ENCODE measurements at regions not wholly inside any gene's neighbourhood (a gene's known extent, or its start where the extent isn't known, plus 50 kb on each side); places are given as distances from the start of the nearest gene placed in this dataset.

DNA sequence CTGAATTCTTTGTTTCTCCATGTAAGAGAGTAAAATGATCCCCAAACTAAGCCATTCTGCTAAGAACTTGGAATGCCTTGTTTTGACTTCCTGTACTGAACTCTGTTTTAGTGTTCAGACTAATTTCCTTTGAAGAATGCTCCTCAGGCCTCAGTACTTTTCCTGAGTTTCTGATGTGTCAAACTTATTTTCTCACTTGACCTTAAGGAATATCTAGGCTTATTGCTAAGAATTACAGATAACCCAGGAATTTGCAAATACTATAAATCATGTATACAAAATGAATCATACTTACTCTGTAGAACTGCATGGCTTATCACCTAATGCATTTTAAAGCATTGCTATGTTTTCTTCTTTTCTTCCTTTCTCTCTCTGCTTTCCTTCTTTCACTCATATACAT lies 93.1 kb upstream of the PKP2 start:
- DNase-seq, result no peak

DNA sequence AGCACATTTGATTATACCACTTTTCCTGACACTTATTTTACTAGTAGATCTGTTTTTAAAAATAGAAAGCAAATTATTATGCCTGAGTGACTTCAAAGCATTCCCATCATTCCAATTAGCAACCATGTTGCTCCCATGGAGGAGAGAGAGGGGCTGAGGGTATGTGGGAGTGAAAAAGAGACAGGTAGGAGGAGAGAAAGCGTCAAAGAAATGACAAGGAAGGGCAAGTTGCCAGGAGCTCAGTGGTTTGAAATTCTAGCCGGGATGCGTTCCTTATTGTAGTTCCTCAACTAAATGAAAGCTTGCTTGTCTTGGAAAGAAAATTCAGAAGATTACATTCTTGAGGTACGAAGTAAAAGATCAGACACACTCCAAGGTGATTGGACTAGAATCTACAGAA lies 92.4 kb upstream of the PKP2 start:
- H3K9me3 ChIP-seq (replicated peaks), result no peaks in the 10 kb centered on the region
- H3K4me1 ChIP-seq, result no peaks in the 10 kb centered on the region
- H3K36me3 ChIP-seq, result no peaks in the 10 kb centered on the region
- H3K27me3 ChIP-seq (ENCODE audit: low read depth), result peaks cover 38% of the 10 kb centered on the region
- DNase-seq, result no peak
- H3K27ac ChIP-seq (replicated peaks), result no peak overlapping the region
- H3K4me3 ChIP-seq, result no peak overlapping the region
- TF ChIP-seq, protein P1, sequence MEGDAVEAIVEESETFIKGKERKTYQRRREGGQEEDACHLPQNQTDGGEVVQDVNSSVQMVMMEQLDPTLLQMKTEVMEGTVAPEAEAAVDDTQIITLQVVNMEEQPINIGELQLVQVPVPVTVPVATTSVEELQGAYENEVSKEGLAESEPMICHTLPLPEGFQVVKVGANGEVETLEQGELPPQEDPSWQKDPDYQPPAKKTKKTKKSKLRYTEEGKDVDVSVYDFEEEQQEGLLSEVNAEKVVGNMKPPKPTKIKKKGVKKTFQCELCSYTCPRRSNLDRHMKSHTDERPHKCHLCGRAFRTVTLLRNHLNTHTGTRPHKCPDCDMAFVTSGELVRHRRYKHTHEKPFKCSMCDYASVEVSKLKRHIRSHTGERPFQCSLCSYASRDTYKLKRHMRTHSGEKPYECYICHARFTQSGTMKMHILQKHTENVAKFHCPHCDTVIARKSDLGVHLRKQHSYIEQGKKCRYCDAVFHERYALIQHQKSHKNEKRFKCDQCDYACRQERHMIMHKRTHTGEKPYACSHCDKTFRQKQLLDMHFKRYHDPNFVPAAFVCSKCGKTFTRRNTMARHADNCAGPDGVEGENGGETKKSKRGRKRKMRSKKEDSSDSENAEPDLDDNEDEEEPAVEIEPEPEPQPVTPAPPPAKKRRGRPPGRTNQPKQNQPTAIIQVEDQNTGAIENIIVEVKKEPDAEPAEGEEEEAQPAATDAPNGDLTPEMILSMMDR (IDR thresholded peaks at IDR 0.05; ENCODE audit: borderline replicate concordance), result no peak
- intact Hi-C loops (cut with micrococcal nuclease), result no loop called here

More for the DNA sequence above, 93.1 kb upstream of the PKP2 start:
- H3K27me3 ChIP-seq (ENCODE audit: low read depth), result peaks cover 31% of the 10 kb centered on the region
- H3K9me3 ChIP-seq (replicated peaks), result no peaks in the 10 kb centered on the region
- H3K4me3 ChIP-seq, result no peak overlapping the region
- no peak overlapping the region for H3K27ac ChIP-seq (replicated peaks)
- TF ChIP-seq, protein P1 (IDR thresholded peaks at IDR 0.05; ENCODE audit: borderline replicate concordance), result no peak
- H3K4me1 ChIP-seq, result no peaks in the 10 kb centered on the region
- no peaks in the 10 kb centered on the region for H3K36me3 ChIP-seq
- intact Hi-C loops (cut with micrococcal nuclease), result no loop called here

DNA sequence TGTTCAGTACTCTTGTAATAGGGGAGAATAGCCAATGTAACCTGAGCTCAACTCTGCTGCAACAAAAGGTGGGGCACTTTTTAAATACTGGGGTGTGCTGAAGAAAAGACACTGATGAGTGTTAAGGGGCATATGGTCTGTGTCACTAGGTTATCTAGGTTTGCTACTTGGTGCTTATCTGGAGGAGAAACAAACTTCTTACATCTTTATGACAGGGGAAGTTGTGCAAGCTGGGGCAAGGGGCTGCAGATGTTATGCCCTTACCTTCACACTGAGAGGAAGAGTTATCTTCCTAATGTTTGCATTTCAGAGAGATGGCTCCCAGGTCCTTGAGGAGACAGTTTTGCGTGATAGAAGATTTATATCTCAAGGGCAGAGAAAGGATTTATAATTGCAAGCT lies 90.9 kb upstream of the PKP2 start:
- H3K27me3 ChIP-seq (ENCODE audit: low read depth), result peaks cover 44% of the 10 kb centered on the region
- TF ChIP-seq, protein P1 (IDR thresholded peaks at IDR 0.05; ENCODE audit: borderline replicate concordance), result no peak
- intact Hi-C loops (cut with micrococcal nuclease), result no loop called here
- no peak for DNase-seq
- H3K36me3 ChIP-seq, result no peaks in the 10 kb centered on the region
- no peaks in the 10 kb centered on the region for H3K4me1 ChIP-seq
- no peaks in the 10 kb centered on the region for H3K9me3 ChIP-seq (replicated peaks)
- no peak overlapping the region for H3K27ac ChIP-seq (replicated peaks)
- no peak overlapping the region for H3K4me3 ChIP-seq

DNA sequence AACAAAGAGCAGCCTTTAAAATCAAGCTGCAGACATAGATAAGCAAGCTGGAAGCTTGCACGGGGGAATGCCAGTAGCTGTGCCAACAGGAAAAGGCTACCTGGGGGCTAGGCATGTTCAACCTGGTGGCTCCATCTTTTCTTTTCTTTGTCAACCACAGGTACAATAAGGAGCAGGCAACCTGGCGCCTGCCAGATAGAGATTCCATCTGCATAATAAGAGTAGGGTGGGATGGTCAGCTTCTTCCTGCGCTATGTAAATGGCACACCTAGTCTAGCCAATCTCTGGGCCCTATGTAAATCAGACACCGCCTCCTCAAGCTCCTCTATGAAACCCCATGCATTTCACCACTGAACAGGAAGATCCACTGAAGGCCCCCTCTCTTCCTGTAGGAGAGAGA lies 87.4 kb upstream of the PKP2 start:
- Histone ChIP-seq H3K9me3 (replicated peaks) (no peaks in the 10 kb centered on the region), H3K36me3 (no peaks in the 10 kb centered on the region), H3K27me3 (ENCODE audit: low read depth) (peaks cover 32% of the 10 kb centered on the region), H3K4me1 (no peaks in the 10 kb centered on the region), H3K4me3 (no peak overlapping the region), H3K27ac (replicated peaks) (no peak overlapping the region)
- TF ChIP-seq, protein P1 (IDR thresholded peaks at IDR 0.05; ENCODE audit: borderline replicate concordance), result no peak
- intact Hi-C loops (cut with micrococcal nuclease), result no loop called here
- no peak for DNase-seq

DNA sequence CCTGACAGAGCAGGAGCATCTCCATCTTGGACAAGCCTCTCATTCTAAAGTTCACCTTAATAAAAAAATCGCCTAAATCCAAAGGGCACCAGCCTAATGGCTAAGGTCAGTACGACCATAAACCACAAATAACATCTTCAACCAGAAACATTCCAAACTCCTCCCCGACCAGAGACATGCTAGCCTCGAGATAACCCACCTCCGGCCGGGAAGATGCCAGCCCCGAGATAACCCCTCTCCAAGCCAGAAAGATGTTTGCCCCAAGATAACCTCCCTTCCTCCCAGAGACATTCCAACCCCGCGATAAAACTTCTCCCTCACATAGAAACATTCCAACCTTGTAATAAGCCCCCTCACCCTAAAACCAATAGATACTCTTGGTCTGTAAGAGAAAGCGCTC lies 86.8 kb upstream of the PKP2 start:
- intact Hi-C loops (cut with micrococcal nuclease), result no loop called here
- no peak for DNase-seq

More for the DNA sequence above, 86.8 kb upstream of the PKP2 start:
- Histone ChIP-seq H3K9me3 (replicated peaks) (no peaks in the 10 kb centered on the region), H3K4me3 (no peak overlapping the region), H3K36me3 (no peaks in the 10 kb centered on the region), H3K27me3 (ENCODE audit: low read depth) (peaks cover 32% of the 10 kb centered on the region), H3K27ac (replicated peaks) (no peak overlapping the region), H3K4me1 (no peaks in the 10 kb centered on the region)
- TF ChIP-seq, protein P1 (IDR thresholded peaks at IDR 0.05; ENCODE audit: borderline replicate concordance), result no peak
